Hematopoietic multipotent progenitor cell (in vitro differentiated cells): ENCODE measurements at regions not wholly inside any gene's neighbourhood (a gene's known extent, or its start where the extent isn't known, plus 50 kb on each side); places are given as distances from the start of the nearest gene placed in this dataset.

Experiments
- DNase-seq, 3 donors: peaks; one replicate each; pipeline ENCODE4 v3.0.0-alpha.2; 2011 to 2015; ENCODE audit warnings: low read depth in 2 of 3, low spot score in 2 of 3

DNA sequence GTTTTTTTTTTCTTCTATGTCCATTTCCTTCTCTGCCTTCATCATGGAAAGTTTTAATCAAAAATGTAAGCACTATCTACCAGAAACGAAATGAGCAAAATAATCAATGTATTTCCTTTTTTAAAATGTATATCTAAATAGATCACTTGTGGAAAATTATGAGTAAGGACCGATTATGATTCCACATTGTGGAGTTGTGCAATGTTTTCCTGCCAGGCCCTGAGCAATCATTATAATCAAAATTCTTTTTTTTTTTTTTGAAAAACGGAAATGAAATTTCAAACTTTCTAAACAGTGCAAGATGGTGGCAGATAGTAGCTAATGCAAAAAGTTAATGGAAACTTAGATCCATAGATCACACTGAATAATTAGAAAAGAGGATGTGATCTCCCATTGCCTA lies 1074.6 kb upstream of the TMEM132C start:
- no peak for DNase-seq

DNA sequence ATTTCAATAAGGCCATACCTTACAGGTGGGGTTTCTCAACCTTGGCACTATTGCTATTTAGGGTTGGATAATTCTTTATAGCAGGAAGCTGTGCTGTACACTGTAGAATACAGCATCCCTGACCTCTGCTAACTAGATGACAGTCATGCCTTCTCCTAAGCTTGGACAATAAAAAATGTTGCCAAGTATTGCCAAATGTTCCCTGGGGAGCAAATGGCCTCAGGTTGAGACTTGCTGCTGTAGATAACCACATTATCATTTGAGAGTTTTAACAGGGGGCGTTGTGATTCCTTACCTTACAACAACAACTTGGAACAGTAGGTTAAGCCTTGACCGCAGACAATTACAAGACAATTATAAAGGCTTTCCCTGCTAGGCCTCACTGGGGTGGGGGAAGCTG lies 1073.6 kb upstream of the TMEM132C start:
- no peak for DNase-seq

GRCh38 chr12:127194176-127194575 lies 1072.8 kb upstream of the TMEM132C start:
- DNase-seq = no peak

DNA sequence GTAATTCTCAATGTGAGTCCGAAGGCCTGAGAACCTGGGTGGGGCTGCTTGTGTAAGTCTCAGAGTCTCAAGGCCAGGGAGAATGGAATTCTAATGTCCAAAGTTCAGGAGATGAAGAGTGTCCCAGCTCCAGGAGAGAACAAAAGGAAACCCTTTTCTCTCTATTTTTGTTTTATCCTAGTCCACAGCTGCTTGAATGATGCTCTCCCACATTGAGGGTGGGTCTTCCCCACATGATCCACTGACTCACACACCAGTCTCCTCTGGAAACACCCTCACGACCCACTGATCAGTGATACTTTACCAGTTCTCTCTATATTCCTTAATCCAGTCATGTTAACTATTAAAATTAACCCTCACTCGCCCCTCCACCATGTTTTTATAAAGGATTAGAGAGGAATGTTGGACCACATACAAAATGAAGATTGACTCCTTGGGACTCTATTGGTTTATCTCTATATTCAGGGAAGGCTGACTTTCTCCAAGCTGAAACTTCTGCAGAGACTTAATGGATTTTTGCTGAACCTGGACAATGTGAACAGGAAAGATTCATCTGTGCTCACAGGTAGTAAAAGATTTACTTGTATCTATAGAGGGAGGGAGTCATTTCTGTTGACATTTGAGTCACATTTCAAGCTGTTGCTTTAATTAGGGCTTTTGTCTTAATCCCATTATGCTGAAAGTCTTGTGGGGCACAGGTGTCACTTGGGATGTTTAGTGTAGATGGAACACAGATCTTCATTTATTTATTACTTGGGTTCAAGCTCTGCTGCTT lies 1061.0 kb upstream of the TMEM132C start:
- DNase-seq = no peak

- DNase-seq = no peak
Observed at GRCh38 chr12:127209318-127209717, 1057.7 kb upstream of the TMEM132C start.

GRCh38 chr12:127214186-127214585 lies 1052.8 kb upstream of the TMEM132C start:
- DNase-seq = no peak

DNA sequence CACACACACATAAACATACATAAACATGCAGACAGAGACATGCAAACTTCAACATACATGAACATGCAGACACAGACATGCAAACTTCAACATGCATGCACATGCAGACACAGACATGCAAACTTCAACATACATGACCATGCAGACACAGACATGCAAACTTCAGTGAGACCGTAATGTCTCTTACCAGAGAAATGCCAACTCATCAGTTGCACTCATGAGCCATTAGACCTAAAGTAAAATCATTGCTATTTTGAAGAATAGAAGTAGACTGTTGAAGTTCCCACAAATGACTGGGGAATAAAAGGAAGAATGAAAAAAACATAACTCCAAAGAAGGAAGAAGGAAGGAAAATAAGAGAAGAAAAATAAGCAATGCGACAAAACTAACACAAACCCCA lies 1044.0 kb upstream of the TMEM132C start:
- no peak for DNase-seq

DNA sequence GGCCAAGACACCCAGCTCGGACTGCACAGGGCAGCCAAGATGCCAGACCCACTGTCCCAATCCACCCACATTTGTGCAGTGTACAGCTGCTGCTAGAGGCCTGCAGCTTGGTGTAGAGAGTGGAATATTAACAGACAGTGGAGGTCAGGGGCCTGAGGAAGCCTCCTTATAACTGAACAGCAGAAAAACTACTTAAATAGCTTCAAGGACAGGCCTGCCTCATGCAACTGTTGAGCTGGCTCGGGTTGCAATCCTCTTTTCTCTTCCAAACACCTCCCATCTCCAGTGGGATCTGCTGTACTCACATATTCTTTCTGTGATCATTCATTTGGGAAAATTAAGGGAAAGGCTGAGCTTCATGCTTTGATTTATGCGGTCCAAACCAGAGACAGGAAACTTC lies 1043.2 kb upstream of the TMEM132C start:
- DNase-seq = no peak

DNA sequence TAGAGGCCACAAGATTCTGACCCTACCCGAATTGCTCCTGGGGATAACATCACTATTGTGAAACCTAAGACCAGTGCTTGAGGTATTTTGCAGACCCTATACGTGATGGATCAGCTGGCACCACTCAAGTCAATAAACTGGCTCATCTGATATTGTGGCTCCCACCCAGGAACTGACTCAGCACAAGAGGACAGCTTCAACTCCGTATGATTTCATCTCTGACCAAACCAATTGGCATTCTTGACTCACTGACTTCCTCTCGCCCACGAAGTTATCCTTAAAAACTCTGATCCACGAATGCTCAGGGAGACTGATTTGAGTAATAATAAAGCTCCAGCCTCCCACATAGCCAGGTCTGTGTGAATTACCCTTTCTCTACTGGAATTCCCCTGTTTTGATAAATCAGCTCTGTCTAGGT lies 1036.1 kb upstream of the TMEM132C start:
- DNase-seq = no peak

DNA sequence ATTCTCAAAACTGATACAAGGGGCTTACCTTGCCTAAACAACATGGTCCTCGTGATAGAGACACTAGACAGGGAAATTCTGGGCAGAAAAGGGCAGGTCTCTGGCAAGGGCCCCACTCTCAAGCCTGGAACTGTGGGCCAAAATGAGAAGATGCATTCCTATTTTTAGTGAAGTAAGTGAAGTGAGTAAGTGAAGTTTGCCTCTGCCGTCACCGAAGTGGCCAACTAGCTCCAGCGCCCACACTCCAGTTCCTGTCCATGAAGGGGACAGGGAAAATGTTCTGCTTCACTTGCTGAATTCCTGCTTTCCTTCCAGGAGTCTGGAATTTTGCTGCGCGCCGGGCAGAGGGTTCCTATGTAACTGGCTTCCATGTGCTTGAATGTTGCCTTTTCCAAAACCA lies 1035.6 kb upstream of the TMEM132C start:
- no peak for DNase-seq

DNA sequence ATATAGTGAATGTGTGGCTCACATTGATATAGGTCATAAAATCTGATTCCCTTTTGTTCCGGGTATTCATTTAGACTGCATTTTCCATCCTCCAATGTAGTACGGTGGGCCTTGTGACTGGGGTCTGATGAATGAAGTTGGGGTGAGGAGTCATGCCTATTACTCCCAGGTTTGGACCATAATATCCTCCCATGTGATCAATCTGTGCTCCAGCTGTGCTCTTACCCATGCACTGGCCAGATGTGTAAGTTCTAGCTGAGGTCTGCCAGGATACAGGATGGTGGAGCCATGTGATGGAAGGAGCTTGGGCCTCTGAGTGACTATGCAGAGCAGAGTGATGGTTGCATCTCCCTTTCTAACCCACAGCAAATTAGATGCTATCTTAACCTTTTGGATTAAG lies 1034.0 kb upstream of the TMEM132C start:
- no peak for DNase-seq

DNA sequence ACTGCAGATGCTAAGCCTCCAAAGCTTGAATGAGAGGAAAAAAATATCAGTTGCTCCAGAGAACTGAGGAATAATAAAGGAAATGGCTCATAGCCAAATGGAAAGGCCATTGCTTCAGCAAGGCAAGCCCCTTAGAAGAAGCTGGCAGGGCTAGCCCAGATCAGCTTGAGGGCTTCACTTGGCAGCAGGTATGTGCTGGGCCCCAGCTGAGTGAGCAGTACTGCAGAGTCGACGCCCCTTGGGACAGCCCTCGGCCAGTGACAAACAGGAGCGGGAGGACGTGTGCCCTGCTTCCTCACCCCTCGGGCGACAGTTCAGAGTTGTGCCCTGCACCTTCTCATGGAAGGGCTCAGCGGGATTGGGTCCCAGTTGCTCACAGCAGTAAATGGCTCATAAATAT lies 1031.2 kb upstream of the TMEM132C start:
- no peak for DNase-seq

GRCh38 chr12:127236491-127236890 lies 1030.5 kb upstream of the TMEM132C start:
- DNase-seq = no peak

GRCh38 chr12:127237151-127237550 lies 1029.8 kb upstream of the TMEM132C start:
- no peak for DNase-seq

DNA sequence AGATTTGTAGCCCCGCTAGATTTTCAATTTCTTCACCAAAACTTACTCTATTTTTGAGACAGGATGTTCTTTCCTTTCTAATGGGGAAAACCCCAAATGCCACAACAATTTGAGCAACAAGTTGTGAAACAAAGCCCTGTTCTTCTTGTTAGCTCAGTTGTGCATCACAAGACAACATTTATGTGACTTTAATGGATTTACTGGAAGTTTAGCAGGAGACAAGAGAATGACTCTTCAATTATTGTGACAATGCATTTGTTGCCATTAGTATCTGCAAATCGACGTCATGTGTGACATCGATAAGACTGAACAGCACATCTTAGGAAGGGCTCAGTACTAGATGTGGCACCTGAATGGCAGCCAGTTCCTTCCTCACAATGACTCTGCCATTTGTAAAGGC lies 1028.9 kb upstream of the TMEM132C start:
- no peak for DNase-seq

DNA sequence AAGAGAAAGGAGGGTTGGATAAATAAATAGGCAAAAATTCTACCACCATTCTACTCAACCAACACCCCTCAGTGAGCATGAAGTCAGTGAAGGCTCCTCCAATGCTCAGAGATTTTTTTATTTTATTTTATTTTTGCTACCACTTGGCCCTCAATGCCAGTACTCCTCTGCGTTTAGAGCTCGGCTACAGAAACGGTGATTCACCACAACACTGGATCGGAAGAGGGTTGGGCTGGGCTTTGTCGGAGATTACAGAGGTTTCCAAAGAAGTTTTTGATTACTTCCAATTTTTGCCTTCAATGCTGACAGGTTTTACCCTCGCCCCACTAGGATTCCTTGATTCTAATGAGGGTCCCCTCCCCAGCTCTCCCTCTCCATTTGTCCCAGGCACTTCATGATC lies 1027.2 kb upstream of the TMEM132C start:
- DNase-seq = no peak

DNA sequence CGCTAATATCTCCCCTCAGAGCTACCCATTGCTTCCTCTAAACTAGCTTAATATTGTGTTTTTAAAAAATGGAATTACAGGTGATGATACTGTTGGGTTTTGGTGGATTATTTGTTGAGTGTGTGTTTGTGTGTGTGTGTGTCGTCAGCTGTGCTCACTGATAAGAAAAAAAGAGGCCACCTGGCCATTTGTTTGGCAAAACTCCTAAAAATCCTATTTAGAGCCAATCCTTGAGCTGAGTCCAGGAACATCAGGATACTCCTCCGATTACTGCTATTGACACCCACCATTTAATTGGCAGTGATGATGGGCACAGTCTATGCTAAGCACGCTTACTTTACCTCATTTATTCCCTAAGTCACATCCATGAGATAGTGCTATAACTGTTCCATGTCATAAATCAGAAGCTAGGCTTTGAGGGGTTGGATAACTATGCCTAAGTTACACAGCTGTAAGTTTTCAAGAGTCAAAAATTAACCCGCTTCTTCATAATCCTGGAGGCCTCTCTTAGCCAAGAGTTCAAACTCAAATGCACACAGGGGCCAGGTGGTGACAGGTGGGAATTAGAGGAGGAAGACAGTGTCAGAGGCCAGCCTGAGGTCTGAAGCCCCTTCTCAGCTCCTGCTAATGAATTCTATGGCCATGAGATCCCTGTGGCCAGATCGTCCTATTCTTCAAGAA lies 1026.6 kb upstream of the TMEM132C start:
- DNase-seq = no peak

- DNase-seq = no peak
Observed at GRCh38 chr12:127241072-127241817, 1025.7 kb upstream of the TMEM132C start.

GRCh38 chr12:127245009-127245408 lies 1022.0 kb upstream of the TMEM132C start:
- DNase-seq = no peak

GRCh38 chr12:127245437-127245836 lies 1021.5 kb upstream of the TMEM132C start:
- no peak for DNase-seq

DNA sequence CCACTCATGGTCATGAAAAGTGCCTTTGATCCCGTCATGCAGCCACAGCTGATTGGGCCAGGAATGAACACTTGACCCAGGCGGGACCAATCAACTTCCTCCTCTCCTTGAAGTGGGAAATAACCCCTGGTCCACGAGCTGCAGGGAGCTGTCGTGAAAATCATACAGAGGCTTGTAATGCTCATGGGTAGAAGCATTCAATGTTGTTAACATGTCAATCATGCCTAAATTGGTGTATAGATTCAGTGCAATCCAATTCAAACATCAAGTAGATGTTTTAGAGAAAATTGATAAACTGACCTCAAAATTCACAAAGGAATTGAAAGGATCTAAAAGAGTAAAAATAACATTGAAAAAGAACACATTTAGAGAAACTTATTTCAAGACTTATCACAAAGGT lies 1019.0 kb upstream of the TMEM132C start:
- DNase-seq = no peak

GRCh38 chr12:127249428-127249827 lies 1017.5 kb upstream of the TMEM132C start:
- DNase-seq = no peak
